PC-3 (cell line): ENCODE measurements at regions not wholly inside any gene's neighbourhood (a gene's known extent, or its start where the extent isn't known, plus 50 kb on each side); places are given as distances from the start of the nearest gene placed in this dataset.

Source experiments
- ATAC-seq: fragments of 200-7000 bp; cut with Tn5 transposase; 2 replicates; pipeline ENCODE4 v1.9.1; 2020; ENCODE audit warnings: mild to moderate bottlenecking, moderate library complexity
- BruUV-seq: library from RNA; stranded (reverse); fragments of 400-500 nt; replicated peaks from 2 replicates; lab custom pipeline; 2021; lab: Mats Ljungman, UMichigan
- CTCF ChIA-PET: fragments of 300-600 bp; sonication (Branson Sonifier 250); formaldehyde crosslinking; loops from one replicate; lab custom pipeline; 2022; ENCODE audit warnings: antibody characterized with exemption; lab: Charles Lee
- POLR2A ChIA-PET: fragments of 300-600 bp; sonication (Branson Sonifier 250); formaldehyde crosslinking; loops from one replicate; lab custom pipeline; 2022; ENCODE audit warnings: antibody characterized with exemption; ENCODE audit not compliant: unreplicated experiment; lab: Charles Lee
- DNase-seq: peaks from one replicate; pipeline ENCODE4 v3.0.0-alpha.2; 2015
- H2AFZ ChIP-seq: fragments of 300-600 bp; sonication (generic); 2 replicates; pipeline ENCODE4 v1.6.0; 2016; ENCODE audit warnings: antibody characterized with exemption, low read length
- H3F3A ChIP-seq: fragments of 300-600 bp; sonication (generic); one replicate; pipeline ENCODE4 v1.6.0; 2017; ENCODE audit warnings: antibody characterized with exemption, low read length, control low read depth, mild to moderate bottlenecking; ENCODE audit not compliant: unreplicated experiment
- H3K27ac ChIP-seq: fragments of 300-600 bp; sonication (generic); 2 replicates; pipeline ENCODE4 v1.5.1; 2016; ENCODE audit warnings: mild to moderate bottlenecking, low read length
- H3K27me3 ChIP-seq: fragments of 300-600 bp; sonication (generic); 2 replicates; pipeline ENCODE4 v1.6.1; 2016; ENCODE audit warnings: low read length, mixed read lengths
- H3K36me3 ChIP-seq: fragments of 300-600 bp; sonication (generic); 2 replicates; pipeline ENCODE4 v1.6.1; 2016; ENCODE audit warnings: low read depth, mixed run types, low read length, mixed read lengths
- H3K4me1 ChIP-seq: fragments of 300-600 bp; sonication (generic); 2 replicates; pipeline ENCODE4 v1.5.1; 2016; ENCODE audit warnings: low read length; ENCODE audit not compliant: insufficient read depth
- H3K4me2 ChIP-seq: fragments of 300-600 bp; sonication (generic); 2 replicates; pipeline ENCODE4 v1.6.0; 2016; ENCODE audit warnings: low read length
- H3K4me3 ChIP-seq: fragments of 300-600 bp; sonication (generic); 2 replicates; pipeline ENCODE4 v1.5.1; 2016; ENCODE audit warnings: mild to moderate bottlenecking, low read length, mixed read lengths
- H3K79me2 ChIP-seq: fragments of 300-600 bp; sonication (generic); 2 replicates; pipeline ENCODE4 v1.6.1; 2017; ENCODE audit warnings: low read length, mixed read lengths
- H3K9ac ChIP-seq: fragments of 300-600 bp; sonication (generic); 2 replicates; pipeline ENCODE4 v1.6.0; 2016; ENCODE audit warnings: mild to moderate bottlenecking, low read length
- H3K9me2 ChIP-seq: fragments of 300-600 bp; sonication (generic); replicated peaks from 2 replicates; pipeline ENCODE4 v1.6.1; 2016; ENCODE audit warnings: mixed run types, low read length, mixed read lengths
- H3K9me3 ChIP-seq: fragments of 300-600 bp; sonication (generic); 2 replicates; pipeline ENCODE4 v1.6.1; 2016; ENCODE audit warnings: low read length, mixed read lengths
- H4K20me1 ChIP-seq: fragments of 300-600 bp; sonication (generic); 2 replicates; pipeline ENCODE4 v1.6.1; 2016; ENCODE audit warnings: low read length, mixed read lengths
- CTCF ChIP-seq: fragments of 300-600 bp; sonication (generic); conservative IDR thresholded peaks from 2 replicates; pipeline ENCODE4 v1.5.1; 2017; ENCODE audit warnings: antibody characterized with exemption, low read depth, mild to moderate bottlenecking, low read length
- EZH2 ChIP-seq: fragments of 300-600 bp; sonication (generic); IDR thresholded peaks from one replicate; pipeline ENCODE4 v1.6.1; 2017; ENCODE audit warnings: antibody characterized with exemption, mild to moderate bottlenecking, low read length; ENCODE audit not compliant: unreplicated experiment
- EZH2phosphoT487 ChIP-seq: fragments of 300-600 bp; sonication (generic); IDR thresholded peaks from 2 replicates; pipeline ENCODE4 v1.6.1; 2018; ENCODE audit warnings: mild to moderate bottlenecking, antibody characterized with exemption, low read length, borderline replicate concordance
- intact Hi-C: fragments of 100-400 bp; cut with micrococcal nuclease; formaldehyde crosslinking; loops from 2 replicates; pipeline ENCODE4 v1.9.0; 2023

- no peak overlapping the region for H3K4me3 ChIP-seq
- POLR2A ChIA-PET: no interaction called here
- no peaks in the 10 kb centered on the region for H3F3A ChIP-seq
- no peak overlapping the region for H3K27ac ChIP-seq
- no peaks in the 10 kb centered on the region for H3K36me3 ChIP-seq
- no peak overlapping the region for H3K4me2 ChIP-seq
- no peak for ATAC-seq
- CTCF ChIA-PET: no interaction called here
- TF ChIP-seq EZH2 (no peak), EZH2phosphoT487 (no peak), CTCF (no peak)
- no peaks in the 10 kb centered on the region for H3K9me3 ChIP-seq
- H3K27me3 ChIP-seq: no peaks in the 10 kb centered on the region
- H2AFZ ChIP-seq: no peak overlapping the region
- H3K4me1 ChIP-seq: no peaks in the 10 kb centered on the region
- H3K9me2 ChIP-seq: no peaks in the 10 kb centered on the region
- no peak overlapping the region for H3K9ac ChIP-seq
- BruUV-seq: no TSS peak
- H4K20me1 ChIP-seq: no peaks in the 10 kb centered on the region
- DNase-seq: no peak
- intact Hi-C loops: no loop called here
- no peaks in the 10 kb centered on the region for H3K79me2 ChIP-seq
These were observed 66.5 kb upstream of the SKOR2 start for GRCh38 chr18:47317824-47318508.

GRCh38 chr18:47316924-47317323 lies 65.5 kb upstream of the SKOR2 start:
- H3K27ac ChIP-seq: no peak overlapping the region
- TF ChIP-seq EZH2 (no peak), EZH2phosphoT487 (no peak), CTCF (no peak)
- no peak overlapping the region for H3K4me2 ChIP-seq
- H3K9ac ChIP-seq: no peak overlapping the region
- CTCF ChIA-PET: no interaction called here
- H3K79me2 ChIP-seq: no peaks in the 10 kb centered on the region
- DNase-seq: no peak
- H4K20me1 ChIP-seq: no peaks in the 10 kb centered on the region
- no peaks in the 10 kb centered on the region for H3K36me3 ChIP-seq
- POLR2A ChIA-PET: no interaction called here
- no peaks in the 10 kb centered on the region for H3K9me2 ChIP-seq
- H3F3A ChIP-seq: no peaks in the 10 kb centered on the region
- no peak overlapping the region for H3K4me3 ChIP-seq
- H2AFZ ChIP-seq: no peak overlapping the region
- no TSS peak for BruUV-seq
- no peaks in the 10 kb centered on the region for H3K9me3 ChIP-seq
- intact Hi-C loops: no loop called here
- H3K27me3 ChIP-seq: no peaks in the 10 kb centered on the region
- no peaks in the 10 kb centered on the region for H3K4me1 ChIP-seq
- ATAC-seq: no peak

GRCh38 chr18:47313901-47314300 lies 62.4 kb upstream of the SKOR2 start:
- DNase-seq (no peak), ATAC-seq (no peak)
- H3K36me3 ChIP-seq: no peaks in the 10 kb centered on the region
- no peaks in the 10 kb centered on the region for H3K27me3 ChIP-seq
- H3K79me2 ChIP-seq: no peaks in the 10 kb centered on the region
- H2AFZ ChIP-seq: no peak overlapping the region
- no peak overlapping the region for H3K4me3 ChIP-seq
- ChIA-PET CTCF (no interaction called here), POLR2A (no interaction called here)
- no peak for TF ChIP-seq EZH2phosphoT487
- no peak for TF ChIP-seq CTCF
- TF ChIP-seq EZH2: no peak
- no peaks in the 10 kb centered on the region for H3K9me2 ChIP-seq
- no peaks in the 10 kb centered on the region for H4K20me1 ChIP-seq
- no TSS peak for BruUV-seq
- no peaks in the 10 kb centered on the region for H3K4me1 ChIP-seq
- no peak overlapping the region for H3K27ac ChIP-seq
- no peaks in the 10 kb centered on the region for H3K9me3 ChIP-seq
- H3F3A ChIP-seq: no peaks in the 10 kb centered on the region
- H3K9ac ChIP-seq: no peak overlapping the region
- H3K4me2 ChIP-seq: no peak overlapping the region
- intact Hi-C loops: no loop called here
